ENCODE measurements at regions not wholly inside any gene's neighbourhood (a gene's known extent, or its start where the extent isn't known, plus 50 kb on each side); places are given as distances from the start of the nearest gene placed in this dataset.

- no peak for DNase-seq (ENCODE audit: extremely low read depth, low read depth)
- no peak for TF ChIP-seq CTCF (IDR thresholded peaks at IDR 0.05; ENCODE audit: low read depth, low read length)
These were observed 493.7 kb upstream of the GOLIM4 start for GRCh38 chr3:168589376-168589775.

- TF ChIP-seq CTCF (IDR thresholded peaks at IDR 0.05; ENCODE audit: low read depth, low read length), result no peak
- no peak for DNase-seq (ENCODE audit: extremely low read depth, low read depth)
These were observed 489.8 kb upstream of the GOLIM4 start for GRCh38 chr3:168585544-168585943.

- TF ChIP-seq CTCF (IDR thresholded peaks at IDR 0.05; ENCODE audit: low read depth, low read length), result no peak
- no peak for DNase-seq (ENCODE audit: extremely low read depth, low read depth)
These were observed 488.3 kb upstream of the GOLIM4 start for GRCh38 chr3:168583977-168584376.

- no peak for TF ChIP-seq CTCF (IDR thresholded peaks at IDR 0.05; ENCODE audit: low read depth, low read length)
- no peak for DNase-seq (ENCODE audit: extremely low read depth, low read depth)
These were observed 486.8 kb upstream of the GOLIM4 start for GRCh38 chr3:168582503-168582902.

GRCh38 chr3:168581771-168582225 lies 486.1 kb upstream of the GOLIM4 start:
- no peak for TF ChIP-seq CTCF (IDR thresholded peaks at IDR 0.05; ENCODE audit: low read depth, low read length)
- no peak for DNase-seq (ENCODE audit: extremely low read depth, low read depth)

- TF ChIP-seq CTCF (IDR thresholded peaks at IDR 0.05; ENCODE audit: low read depth, low read length), result no peak
- no peak for DNase-seq (ENCODE audit: extremely low read depth, low read depth)
These were observed 483.3 kb upstream of the GOLIM4 start for GRCh38 chr3:168579010-168579409.

GRCh38 chr3:168575750-168576149 lies 480.0 kb upstream of the GOLIM4 start:
- no peak for TF ChIP-seq CTCF (IDR thresholded peaks at IDR 0.05; ENCODE audit: low read depth, low read length)
- no peak for DNase-seq (ENCODE audit: extremely low read depth, low read depth)

All from AG09319 (cell line).